ENCODE measurements at regions not wholly inside any gene's neighbourhood (a gene's known extent, or its start where the extent isn't known, plus 50 kb on each side); places are given as distances from the start of the nearest gene placed in this dataset.
A peak's percentile ranks its signal among the peaks of the same experiment; 100 is the strongest.

DNA sequence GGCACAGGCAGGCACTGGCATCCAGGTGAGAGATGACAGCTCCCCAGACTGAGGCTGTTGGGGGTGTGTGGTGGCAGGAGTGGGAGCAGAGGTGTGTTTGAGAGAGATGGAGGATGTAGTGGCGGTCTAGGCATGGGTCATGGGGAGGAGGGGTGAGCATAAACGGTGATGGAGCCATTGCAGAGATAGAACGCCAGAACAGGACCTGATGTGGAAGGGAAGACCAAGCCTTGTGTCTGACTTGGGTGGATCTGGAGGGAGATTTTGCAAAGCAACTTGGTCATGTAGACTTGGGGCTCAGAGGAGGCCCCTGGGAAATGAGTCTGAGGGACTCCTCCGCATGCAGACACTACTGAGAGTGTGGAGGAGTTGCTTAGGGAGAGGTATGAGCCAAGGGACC is 50.0 kb upstream of the CLDN5 start:
- no peak for DNase-seq

DNA sequence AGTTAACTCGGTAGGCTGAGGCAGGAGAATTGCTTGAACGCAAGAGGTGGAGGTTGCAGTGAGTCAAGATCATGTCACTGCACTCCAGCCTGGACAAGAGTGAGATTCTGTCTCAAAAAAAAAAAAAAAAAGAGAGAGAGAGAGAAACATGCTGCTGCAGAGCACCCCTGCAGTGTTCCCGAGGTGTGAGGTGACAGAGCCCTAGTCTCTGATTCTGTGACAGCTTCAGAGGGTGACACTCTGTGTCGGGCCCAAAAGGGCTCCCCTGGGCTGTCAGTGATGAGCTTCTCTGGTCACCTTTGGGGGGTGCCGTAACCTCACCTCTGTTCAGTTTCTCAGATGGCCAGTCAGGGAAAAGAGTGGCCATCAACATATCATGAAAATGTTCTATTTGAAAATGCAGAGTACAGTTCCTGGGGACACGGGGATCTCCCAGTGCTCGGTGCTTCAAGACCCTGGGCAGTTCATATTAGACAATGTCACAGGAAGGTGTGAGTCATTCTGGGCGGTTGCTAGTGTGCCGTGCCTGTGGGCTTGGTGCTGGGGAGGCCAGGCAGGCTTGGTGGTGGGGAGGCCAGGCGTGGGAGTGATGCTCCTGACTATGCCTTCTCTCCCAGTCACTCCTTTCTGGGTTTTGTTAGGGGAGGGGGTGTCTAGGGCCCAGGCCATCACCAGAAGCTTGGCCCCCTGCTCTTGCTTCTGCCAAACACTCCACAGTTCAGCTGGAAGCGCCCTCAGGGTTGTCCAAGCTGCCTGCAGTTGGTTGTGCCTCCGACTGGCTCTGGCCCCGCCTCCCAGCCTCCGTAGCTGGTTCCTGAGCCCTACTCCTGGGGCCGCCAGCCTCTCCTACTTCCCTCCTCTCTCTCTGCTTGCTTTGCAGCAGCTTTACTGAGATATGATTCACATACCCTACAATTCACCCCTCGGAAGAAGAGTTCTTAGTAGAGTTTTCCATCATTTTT is 52.5 kb upstream of the CLDN5 start:
- DNase-seq: no peak

DNA sequence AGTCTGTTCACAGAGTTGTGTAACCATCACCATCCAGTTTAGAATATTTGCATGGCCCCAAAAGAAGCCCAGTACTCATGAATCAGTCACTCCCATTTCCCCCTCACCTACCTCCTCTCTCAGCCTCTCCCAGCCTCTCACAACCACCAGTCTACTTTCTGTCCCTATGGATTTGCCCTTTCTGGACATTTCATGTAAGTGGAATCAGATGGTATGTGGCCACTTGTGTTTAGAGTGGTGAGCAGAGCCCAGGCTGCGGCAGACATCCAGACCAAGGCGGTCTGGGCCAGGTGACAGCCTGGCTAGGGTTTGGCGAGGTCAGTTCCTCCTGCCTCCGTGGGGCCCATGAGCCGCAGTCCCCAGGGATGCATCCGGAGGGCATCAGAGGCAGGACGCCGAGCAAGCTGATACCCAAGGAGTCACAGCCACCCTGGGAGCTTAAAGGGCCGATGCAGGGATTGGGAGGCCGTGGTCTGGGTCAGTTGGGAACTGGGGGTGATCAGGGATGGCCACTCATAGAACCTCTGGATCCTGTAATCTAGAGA is 53.3 kb upstream of the CLDN5 start:
- DNase-seq: no peak

DNA sequence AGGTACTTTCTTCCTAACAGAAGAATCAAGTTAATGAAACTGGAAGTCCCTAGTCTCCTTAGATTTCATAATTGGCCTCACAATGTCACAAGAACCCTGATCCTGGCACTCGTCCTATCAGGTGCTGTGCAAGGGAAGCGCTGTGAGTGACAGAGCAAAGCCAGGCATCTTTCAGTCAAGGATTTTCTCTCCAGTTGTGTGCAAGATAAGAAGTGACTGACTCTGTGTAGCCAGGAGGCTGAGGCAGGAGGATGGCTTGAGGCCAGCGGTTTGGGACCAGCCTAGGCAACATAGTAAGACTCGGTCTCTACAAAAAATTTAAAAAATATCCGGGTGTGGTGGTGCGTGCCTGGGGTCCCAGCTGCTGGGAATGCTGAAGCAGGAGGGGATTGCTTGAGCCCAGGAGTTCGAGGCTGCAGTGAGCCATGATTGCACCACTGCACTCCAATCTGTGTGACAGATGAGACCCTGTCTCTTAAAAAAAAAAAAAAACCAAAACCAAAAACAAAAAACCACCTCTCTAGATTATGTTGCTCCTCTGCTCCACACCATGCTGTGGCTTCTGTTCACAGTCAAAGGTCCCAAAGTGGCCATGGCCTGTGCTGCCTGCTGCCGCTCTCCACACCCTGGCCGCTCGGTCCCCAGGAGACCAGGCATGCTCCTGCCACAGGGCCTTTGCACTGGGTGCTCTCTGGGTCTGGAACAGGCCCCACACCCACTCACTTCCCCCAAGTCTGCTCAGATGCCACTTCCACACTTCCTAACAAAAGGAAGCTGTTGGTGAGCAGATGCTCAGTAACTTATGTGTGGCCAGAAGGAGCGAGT is 54.2 kb upstream of the CLDN5 start:
- DNase-seq: no peak

DNA sequence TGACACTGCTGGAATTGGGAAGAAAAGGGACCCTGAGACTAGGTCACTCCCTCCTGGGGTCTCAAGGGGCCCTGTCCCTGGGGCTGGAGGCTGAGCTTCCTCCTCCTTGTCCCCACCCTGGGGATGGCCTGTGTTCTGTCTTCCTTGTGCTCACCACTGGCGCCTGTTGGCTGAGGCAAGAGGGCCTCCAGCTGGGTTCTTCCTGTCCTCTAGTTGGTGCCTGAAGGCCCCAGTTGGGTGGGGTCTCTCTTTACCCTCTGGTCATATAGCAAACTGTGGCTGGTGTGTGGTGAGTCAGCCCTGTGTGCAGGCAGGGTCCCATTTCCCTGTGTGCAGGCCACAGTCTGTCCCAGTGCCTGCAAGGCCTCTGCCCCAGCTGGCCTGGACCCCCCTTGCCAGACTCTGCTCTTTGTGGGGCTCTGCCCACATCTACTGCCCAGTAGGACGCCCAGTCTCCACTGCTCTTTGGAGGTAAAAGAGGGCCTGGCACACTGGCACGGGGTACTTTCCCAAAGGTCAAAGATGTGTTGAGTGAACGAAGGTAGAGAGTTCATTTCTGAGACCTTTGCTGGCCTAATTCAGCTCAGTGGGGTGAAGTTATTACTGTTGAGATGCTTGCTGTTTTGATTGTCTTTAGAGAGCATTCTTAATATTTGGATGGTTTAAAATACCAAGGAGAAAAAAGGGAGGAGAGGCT is 55.1 kb upstream of the CLDN5 start:
- no peak for DNase-seq

DNA sequence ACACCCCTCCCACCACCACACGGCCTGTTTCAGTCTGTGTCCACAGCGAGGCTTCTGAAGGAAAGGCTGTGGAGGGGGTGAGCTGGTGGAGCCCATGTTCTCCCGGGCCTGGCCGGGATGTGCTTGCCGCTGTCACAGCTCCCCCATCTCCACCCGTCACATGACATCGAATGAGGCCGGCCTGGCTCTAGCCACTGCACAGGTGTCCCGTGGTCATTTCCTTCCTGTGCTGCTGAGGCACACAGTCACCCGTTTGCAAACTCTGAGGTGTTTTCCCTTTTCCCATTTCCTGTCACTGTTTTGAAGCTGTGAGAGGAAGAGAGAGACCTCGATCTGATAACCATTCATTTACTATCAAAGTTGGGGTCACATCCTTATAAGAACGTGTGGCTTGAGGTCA is 55.7 kb upstream of the CLDN5 start:
- DNase-seq: peak; percentile 13

DNA sequence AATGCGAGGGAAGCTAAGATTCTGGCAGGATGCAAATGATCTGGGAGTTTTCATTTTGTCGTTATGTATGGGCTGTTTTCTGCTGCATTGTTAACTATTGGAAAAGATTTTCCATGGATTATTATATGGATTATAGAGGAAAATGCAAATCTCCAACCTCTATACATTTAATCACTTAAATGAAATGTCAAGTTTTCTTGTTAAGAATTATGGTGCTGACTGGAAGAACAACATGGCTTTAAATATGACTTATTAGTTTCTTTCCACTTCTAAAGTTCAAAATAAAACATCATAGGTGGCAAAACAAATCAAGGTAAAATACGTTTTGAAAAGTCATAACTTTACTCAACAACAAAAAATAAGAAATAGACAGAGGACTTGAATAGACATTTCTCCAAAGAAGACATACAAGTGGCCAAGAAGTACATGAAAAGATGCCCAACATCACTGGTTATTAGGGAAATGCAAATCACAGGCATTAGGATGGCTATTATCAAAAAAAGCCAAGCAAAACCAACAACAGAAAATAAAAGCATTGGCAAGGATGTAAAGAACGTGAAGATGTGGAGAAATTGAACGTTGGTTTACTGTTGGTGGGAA is 56.2 kb upstream of the CLDN5 start:
- no peak for DNase-seq

DNA sequence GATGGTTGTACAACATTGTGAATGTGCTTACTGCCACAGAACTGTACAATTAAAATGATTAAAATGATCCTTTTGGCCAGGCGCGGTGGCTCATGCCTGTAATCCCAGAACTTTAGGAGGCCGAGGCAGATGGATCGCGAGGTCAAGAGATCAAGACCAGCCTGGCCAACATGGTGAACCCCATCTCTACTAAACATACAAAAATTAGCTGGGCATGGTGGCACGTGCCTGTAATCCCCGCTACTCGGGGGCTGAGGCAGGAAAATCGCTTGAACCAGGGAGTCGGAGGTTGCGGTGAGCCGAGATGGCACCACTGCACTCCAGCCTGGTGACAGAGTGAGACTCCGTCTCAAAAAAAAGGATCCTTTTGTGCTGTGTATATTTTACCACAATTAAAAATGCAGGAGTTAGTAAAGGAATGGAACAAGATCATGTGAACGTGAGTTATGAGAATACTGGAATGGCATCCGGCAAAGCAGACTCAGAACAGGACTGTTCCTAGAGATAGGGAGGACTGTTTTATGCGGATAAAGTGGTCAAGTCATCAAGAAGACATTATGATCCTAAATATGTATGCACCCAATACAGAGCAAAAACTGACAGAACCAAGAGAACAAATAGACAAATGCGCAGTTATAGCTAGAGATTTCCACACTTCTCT is 58.0 kb upstream of the CLDN5 start:
- no peak for DNase-seq

DNA sequence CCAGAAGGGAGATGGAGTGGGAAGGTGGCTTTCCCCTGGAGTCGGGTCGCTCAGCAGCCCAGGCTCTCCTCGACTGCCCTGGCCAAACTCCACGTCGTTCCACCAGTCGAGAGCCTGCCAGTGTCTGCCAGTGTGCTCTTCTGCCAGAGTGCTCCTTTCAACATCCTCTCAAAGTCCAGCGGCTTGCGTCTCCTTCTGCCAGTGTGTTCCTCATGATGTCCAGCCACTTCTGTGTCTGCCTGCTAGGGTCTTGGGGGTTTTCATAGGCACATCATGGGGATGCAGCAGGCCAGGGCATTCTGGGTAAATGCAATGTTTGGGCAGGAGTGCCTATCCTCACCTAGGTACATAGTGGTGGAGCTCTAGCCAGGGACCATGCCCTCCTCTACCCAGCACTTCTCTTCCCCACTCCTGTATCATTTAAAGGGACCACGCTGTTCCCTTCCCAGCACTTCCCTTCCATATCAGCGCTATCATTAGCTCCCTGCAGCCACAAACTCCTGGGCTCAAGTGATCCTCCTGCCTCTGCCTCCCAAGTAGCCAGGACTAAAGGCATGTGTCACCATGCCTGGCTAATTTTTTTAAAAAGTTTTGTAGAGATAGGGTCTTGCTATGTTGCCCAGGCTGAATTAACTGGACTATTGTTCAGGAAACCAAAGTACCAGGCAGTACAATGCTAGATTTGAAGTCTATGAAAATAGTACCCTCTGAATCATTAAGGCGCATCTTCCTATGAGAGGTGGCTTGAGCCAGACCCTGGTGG is 62.9 kb upstream of the CLDN5 start:
- DNase-seq: no peak

DNA sequence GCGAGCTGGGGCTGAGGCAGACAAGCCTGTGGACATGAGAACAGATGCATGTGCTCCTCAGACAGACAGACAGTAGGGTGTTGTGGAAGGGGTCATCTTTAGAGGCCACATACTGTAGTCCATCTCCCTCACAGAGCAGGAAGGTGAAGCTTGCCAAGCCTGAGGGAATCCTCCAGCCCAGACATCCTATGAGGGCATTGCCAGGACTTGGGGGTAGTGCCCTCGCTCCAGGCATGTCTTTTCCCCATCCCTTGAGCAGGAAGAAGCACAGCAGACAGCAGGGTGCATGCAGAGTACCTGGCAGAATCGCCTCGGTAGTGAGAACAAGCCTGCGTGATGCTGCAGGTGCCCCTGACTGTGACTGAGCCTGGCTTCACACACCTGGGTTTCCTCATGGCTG is 66.5 kb upstream of the CLDN5 start:
- no peak for DNase-seq

DNA sequence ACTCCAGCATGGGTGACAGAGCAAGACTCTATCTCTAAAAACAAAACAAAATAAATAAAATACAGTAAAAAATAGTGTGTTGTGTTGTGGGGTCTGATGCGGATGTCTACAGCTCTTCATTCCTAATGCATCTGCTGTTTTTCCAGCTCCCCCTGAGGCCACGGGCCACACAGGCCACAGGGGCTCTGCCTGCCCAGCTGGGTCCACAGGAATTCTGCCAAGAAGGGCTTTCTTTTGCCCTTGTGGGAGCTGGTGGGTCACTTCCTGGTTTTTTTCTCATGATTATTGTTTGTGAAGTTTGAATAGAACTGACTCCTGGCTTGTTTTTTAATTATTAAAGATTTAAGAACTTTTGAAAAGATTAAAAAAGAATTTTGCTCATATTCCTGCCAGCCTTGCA is 67.4 kb upstream of the CLDN5 start:
- no peak for DNase-seq

DNA sequence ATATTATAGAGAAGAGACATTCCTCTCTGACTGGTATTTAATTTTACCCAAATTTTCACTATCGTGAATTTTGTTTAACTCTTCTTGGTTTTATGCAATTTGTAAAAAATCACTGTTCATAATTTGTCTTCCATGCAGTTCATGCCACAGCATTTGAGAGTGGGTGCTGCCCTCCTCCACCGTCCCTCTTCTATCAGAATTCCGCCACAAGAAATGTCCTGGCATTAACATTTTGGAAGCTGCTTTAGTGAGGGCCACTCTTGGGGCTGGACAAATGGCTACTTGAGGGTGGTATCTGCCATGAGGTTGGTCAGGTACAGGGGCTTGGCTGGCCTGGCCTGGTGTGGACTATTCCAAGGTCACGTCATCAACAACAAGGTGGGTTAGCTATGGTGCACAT is 68.3 kb upstream of the CLDN5 start:
- no peak for DNase-seq

DNA sequence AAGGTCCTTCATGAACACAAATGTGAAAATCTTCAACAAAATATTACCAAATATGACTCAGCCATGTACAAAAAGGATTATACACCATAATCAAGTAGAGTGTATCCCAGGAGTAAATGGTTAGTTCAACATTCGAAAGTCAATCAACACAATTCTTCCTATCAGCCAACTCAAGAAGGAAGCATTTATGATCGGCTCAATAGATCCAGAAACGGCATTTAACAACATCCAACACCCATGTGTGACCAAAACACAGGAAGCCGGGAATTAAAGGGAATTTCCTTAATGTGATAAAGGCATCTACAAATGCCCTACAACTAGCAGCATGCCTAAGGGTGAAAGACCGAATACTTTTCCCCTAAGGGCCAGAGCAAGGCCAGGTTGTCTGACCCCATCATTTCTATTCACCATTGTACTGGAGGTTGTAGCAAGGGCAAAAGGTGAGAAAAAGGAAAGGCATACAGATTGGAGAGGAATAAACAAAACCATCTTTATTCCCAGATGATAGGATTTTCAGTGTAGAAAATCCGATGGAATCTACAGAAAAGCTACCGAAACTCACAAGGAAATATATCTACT is 69.9 kb upstream of the CLDN5 start:
- DNase-seq: no peak

DNA sequence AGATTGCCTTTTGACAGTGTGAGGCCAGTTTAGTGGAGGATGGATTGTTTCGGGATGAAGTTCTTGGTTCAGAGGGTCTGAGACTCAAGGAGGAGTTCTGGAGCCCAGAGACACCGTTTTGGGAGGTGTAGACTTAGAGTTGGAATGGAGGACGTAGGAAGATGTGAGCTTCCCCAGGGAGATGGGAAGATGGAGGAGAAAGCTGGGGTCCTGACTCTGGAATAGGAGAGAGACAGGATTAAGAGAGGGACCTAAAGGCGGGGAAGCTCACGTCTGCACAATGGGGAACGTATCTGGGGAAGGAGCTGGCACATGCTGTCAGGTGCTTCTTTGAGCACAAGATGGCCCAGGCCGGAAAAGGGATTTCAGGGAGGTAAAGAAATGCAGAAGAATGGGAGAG is 71.3 kb upstream of the CLDN5 start:
- DNase-seq: no peak

DNA sequence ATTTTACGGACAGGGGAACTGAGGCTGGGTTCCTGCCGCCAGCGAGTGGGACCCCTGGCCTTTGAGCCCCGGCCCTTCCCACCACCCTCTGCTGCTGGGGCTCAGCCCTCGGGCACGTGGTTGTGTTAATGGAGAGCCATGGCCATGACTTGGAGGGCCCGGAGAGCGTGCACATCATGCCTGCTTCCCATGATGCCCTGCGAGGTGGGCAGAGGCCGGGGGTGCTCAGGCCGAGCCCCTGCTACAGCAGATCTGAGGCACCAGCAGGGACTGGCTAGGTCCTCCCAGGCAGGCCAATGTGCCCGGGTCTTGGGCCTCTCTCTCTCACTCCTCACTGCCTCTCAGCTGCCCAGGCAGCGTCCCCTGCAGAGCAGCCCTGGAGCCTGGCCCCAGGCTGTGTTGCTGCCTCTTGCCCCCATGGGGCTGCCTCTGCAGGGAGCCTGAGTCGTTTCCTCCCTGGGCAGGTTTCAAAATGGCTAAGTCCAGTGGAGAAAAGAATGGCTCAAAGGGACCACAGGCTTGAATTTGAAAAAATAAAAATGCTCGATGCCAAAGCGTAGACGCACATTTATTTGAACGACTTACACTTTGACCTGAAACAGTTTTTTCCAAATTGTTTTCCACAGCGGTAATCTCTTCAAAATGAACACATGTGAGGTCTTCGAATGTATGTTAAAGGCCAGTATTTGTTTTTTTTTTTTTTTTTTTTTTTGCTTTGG is 72.6 kb upstream of the CLDN5 start:
- no peak for DNase-seq

DNA sequence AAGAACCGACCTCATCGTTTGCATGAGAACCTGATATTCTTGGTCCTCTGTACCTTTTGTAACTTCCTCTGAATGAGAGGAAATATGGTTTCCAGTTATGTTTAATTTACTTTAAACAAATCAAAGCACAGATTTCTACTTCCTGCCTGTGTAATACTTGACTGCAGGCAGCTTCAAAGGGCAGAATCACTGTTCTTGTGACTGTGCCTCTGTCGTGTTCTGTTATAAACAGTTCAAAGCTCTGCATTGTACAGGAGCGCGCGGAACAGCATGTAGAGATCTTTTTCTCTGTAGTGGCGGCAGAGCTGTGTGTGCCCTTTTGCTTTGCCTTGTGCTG is 73.2 kb upstream of the CLDN5 start:
- no peak for DNase-seq

DNA sequence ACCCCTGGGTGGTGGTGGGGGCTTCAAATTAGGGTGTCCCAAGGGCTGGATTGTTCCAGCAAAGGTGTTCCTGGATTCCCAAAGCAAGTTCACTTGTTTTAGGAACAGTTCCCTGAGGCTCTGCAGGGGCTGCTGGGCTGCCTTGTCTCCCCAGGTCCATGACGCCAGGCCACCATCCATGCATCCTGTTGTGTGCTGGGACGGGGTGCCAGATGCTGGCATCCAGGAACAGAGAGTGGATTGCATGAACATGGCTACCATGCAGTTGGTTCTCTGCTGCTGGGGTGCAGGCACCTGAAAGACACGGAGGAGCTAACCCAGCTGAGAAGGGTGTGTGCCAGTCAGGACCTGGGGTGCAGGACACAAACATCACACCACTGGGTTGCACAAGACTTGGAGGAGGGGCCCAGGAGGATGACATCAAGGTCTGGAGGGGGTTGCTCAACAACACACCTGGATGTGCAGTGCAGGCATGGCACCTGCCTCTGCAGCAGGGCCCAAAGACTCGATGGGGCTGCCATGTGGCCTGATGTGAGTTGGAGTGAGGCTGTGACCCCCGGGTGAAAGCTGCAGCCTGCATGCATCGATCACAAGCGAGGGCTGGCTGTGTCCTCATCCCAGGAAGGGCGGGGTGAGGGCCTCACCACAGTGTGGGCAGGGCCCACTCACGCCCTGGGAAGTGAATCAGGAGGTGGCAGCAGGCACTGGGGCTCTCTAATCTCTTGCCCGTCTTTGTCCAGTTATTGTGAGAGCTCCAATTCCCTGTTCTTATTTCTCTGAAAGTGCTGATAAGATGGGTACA is 74.0 kb upstream of the CLDN5 start:
- no peak for DNase-seq

DNA sequence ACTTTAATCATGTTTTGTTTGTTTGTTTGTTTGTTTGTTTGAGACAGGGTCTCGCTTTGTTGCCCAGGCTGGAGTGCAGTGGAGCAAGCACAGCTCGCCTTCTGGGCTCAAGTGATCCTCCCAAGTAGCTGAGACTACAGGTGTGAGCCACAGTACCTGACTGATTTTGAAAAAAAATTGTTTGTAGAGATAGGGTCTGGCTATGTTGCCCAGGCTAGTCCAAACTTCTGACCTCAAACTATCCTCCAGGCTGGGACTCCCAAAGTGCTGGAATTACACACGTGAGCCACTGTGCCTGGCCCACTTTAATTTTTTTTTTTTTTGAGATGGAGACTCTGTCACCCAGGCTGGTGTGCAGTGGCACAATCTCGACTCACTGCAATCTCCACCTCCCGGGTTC is 74.8 kb upstream of the CLDN5 start:
- no peak for DNase-seq
